HG03439 (cell line): ENCODE measurements at regions not wholly inside any gene's neighbourhood (a gene's known extent, or its start where the extent isn't known, plus 50 kb on each side); places are given as distances from the start of the nearest gene placed in this dataset.
A peak's percentile ranks its signal among the peaks of the same experiment; 100 is the strongest.

ENCODE experiments used
- ATAC-seq: cut with Tn5 transposase; IDR thresholded peaks from one replicate; pipeline ENCODE4 v1.9.1; 2021; ENCODE audit warnings: mild to moderate bottlenecking, moderate library complexity; ENCODE audit not compliant: unreplicated experiment

DNA sequence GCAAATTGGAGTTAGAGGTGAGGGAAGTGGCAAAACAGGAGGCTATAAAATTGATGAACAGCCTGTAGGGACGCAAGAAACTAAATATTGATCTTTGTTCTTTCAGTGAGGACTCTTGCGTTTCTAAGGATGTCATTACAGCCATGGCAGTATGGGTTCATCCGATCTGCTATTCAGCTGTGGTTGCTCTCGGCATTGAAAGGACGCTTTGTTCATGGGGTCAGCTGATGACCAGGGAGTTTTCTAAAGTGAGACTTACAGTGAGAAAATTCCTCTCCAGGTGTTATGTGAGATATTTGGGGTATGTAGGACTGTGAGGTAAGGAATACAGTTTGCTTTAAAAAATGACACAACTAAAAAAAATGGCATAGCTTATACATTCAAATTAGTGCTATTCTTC, 52.7 kb upstream of the PELI1 start:
- ATAC-seq = no peak

- no peak for ATAC-seq
These were observed 56.9 kb upstream of the PELI1 start for GRCh38 chr2:64201151-64201550.

DNA sequence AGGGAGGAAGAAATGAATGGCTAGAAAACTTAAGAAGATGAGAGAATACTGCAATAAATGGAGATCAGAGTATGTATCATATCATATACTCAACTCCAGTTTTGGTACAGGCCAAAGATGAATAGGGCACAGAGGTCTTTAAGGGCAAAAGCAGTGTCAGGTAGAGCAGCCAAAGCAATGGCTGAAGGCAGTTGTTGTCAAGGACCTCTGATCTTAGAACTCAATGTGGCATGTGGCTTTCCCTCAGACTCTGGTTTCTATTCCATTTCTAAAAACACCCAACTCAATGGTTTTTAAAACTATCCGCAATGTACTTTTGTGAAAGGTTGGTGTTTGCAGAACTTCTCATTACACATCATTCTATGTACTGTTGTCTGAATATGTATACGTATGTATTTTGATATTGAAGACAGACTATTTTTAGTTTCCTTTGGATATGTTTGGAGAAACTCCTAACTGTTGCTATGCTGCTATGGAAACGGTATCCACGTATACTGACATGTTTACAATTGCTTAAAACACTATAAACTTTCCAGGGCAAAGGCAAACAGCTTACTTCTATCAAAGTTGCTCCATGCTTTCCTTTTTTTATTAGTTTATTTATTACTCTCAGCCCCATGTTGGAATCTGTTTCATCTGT, 58.1 kb upstream of the PELI1 start:
- no peak for ATAC-seq

DNA sequence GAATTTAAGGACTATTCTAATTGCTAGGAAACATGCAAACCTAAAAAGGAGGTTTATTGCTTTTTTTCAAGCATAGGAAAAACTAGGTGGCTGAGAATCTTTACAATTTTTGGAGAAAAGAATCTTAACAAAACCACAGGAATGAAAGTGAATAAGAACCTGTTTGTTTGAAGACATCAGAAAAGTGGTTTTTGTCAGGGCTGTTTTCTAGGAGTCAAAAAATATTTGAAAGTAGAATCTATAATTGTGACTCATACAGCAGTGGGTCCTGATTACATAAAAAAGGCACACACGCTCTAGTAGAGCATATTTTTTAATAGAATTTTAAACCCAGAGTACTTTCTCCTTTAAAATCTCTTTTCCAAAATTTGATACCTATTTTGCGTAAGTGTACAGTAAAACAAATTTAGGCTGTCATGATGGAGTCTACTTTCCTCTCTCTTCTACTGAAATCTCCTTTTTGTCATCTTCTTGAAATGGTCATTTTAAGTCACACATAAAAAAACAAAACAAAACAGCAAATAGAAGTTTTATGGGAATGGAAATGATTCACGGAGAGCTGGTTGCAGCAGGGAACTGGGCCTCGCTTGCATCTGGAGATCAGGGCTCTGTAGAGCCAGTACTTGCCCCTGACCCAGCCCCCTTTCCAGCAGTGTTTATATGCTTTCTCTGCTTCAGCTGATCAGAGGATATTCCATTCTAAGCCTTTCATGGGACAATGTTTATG, 59.1 kb upstream of the PELI1 start:
- no peak for ATAC-seq

- peak; percentile 60 for ATAC-seq
These were observed 59.8 kb upstream of the PELI1 start for GRCh38 chr2:64203858-64204632.

DNA sequence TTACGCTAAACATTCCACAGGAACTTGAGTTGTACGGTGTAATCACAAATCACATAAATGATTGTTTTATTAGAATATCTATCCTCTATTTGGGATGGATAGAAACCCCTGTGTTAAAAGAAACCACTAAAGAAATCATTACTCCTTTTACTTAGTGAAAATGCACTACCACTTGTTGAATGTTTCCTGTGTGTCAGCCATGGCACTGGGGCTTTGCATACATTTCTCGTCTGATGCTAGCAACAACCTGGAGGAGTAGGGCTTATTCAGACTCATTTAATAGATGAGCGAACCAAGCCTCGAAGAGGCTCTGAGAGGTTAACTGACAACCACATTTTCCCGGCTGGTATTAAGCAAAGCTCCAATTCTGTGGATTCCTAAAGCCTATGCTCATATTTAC, 60.5 kb upstream of the PELI1 start:
- peak; percentile 19 for ATAC-seq

DNA sequence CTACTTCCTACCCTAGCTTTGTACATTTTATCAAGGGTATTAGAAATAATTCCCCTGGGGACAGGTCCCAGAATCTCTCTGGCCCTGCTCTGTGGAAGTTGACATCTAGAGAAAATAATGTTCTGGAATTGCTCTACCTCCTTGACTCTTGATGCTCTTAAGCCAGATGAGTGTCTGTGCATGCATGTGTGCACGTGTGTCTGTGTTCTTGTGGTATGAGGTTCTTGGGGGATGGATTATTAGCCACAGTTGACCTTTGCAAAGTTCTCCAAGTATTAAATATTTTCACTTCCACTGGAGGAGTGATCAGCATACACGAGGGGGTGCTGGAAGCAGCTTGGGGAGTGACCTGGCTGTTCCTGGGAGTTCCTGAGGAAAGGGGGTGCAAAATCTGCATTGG, 61.2 kb upstream of the PELI1 start:
- no peak for ATAC-seq

DNA sequence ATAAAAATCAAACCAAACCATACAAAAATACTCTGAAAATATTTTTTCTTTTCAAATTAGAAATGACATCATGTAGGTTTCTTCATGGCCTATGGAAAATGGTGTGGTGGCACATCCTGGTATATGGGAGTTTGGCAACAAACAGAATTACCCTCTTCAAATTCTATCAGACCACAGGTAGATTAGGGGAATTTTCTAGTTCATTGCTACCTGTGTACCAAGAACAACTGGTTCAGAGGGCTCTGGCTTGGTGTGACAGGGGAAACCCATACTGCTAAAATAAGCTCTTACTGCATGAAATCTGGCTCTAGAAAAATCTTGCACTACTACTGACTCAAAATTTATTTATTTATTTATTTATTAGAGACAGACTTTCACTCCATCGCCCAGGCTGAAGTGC, 63.4 kb upstream of the PELI1 start:
- no peak for ATAC-seq

- ATAC-seq = no peak
These were observed 66.6 kb upstream of the PELI1 start for GRCh38 chr2:64210816-64211215.

DNA sequence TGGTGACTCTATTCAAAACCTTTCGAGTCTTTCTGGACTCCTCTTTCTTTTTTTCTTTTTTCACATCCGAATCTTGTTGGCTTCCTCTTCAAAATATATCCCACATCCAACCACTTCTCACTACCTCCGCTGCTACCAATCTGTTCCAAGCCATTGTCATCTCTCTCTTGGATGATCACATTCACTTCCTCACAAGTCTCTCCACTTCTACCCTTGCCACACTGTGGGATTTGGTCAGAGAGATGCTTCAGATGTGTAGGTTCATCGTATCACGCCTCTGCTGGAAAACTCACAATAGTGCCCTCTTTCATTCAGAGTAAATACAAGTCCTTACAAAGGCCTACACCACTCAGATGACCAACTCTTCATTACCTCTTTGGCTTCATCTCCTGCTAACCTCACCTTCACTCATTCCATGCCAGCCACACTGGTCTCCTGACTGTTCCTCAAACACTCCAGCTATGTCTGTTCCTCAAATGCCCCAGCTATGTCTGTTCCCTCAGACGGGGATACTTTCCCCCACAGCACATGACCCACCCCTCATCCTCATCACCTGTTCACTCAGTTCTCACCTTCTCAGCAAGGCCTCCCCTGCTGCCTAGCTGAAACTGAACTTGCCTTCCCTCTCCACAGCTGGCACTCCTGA, 67.2 kb upstream of the PELI1 start:
- ATAC-seq = no peak

GRCh38 chr2:64212346-64212745, 68.1 kb upstream of the PELI1 start:
- no peak for ATAC-seq

DNA sequence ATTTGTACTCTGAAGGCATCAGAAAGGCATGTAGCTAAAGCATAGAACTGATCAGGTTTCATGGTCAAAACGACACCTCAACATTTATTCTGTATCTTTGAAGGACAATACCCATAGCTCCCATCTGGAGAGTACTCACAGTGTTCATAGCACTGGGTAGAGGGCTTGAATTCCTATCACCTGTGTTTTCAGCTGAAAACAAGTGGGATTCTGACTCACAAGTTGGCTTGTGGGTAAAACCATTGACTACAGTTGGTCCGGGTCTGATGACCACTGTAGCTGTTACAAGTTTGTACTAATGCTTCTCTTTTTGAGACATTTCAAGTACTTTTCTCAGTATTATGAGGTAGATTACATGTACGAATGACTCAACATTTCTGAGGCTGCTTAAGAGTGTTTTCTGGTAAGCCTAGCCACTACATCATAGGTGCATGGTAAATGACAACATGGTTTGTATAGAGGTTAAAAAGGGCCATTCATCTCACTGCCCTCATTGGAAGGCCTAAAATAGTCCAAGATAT, 68.6 kb upstream of the PELI1 start:
- ATAC-seq = peak; percentile 50

- peak; percentile 34 for ATAC-seq
These were observed 69.5 kb upstream of the PELI1 start for GRCh38 chr2:64213532-64214275.

- ATAC-seq = peak; percentile 61
These were observed 70.3 kb upstream of the PELI1 start for GRCh38 chr2:64214281-64215115.

GRCh38 chr2:64217198-64217869, 73.1 kb upstream of the PELI1 start:
- no peak for ATAC-seq

DNA sequence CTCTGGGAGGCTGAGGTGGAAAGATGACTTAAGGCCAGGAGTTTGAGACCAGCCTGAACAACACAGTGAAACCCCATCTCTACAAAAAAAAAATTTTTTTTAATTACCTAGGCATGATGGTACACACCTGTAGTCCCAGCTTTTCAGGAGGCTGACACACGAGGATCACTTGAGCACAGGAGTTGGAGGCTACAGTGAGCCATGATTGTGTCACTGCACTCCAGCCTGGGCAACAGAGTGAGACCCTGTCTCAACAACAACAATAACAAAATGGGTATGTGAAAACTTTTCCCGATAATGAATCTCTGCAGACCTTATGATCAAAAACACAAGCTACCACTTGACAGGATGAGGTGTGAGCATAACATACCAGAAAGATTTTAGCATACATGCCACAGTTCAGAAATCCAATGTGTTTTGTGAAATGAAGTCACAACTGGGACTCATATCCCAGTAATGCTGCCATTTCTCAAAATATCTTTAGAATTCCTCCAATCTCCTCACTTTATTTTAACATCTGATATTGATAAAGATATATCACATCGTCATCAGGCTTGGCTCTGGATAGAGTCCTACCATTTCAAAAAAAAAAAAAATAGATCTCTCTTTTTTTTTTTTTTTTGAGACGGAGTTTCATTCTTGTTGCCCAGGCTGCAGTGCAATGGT, 74.0 kb upstream of the PELI1 start:
- ATAC-seq = no peak

GRCh38 chr2:64219149-64219548, 74.9 kb upstream of the PELI1 start:
- ATAC-seq = no peak

- no peak for ATAC-seq
These were observed 76.0 kb upstream of the PELI1 start for GRCh38 chr2:64220265-64220664.
